Epithelial cell of prostate (primary cell): ENCODE measurements at regions not wholly inside any gene's neighbourhood (a gene's known extent, or its start where the extent isn't known, plus 50 kb on each side); places are given as distances from the start of the nearest gene placed in this dataset.
"Not testable (repeated sequence)": the region's sequence is repeated elsewhere in the genome, so short reads cannot be mapped to it uniquely, and the experiment has no call there.

Experiments used
- DNase-seq: peaks from one replicate; pipeline ENCODE4 v3.0.0-alpha.2; 2011; ENCODE audit warnings: low read depth, low spot score
- H3K27ac ChIP-seq: fragments of 450-650 bp; 2 replicates; pipeline ENCODE4 v1.5.1; 2017; ENCODE audit warnings: mild to moderate bottlenecking

GRCh38 chr5:56633950-56634349, 181.4 kb upstream of the MAP3K1 start:
- no peak overlapping the region for H3K27ac ChIP-seq
- no peak for DNase-seq

DNA sequence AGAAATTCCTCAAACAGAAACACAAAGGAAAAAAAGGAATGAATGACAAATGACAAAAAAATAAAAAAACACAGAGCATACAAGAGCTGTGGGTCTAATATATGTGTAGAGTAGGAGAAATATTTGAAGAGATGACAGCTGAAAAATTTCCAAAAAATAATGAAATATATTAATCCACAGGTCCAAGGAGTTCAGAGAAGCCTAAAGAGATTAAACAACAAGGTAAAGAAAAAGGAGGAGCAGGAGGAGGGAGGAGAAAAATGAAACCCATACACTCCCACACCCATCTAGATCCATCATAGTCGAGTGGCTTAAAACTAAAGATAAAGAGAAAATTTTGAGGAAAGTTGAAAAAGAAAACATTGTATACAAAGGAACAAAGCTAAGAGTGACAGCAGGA, 182.4 kb upstream of the MAP3K1 start:
- DNase-seq = no peak

GRCh38 chr5:56632199-56632598, 183.2 kb upstream of the MAP3K1 start:
- H3K27ac ChIP-seq = no peak overlapping the region
- DNase-seq = no peak

More for the DNA sequence above, 182.4 kb upstream of the MAP3K1 start:
- H3K27ac ChIP-seq = no peak overlapping the region

DNA sequence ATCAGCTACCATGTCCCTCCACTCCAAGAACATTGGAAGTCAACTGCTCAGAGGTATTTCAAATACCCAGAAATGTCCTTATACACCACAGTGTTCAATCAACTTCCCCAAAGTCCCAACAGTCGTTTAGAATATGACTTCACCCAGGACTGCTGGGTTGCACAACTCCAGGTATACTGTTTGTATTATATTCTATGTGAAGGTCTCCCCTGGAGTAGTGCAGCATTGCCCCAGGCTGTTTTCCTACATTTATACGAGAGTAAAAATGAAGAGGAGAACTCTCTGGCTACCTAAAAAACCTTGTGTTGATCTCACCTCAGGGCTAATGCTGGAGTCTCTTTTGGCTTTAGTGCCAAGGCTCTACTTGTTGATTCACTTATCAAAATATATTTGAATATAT, 183.6 kb upstream of the MAP3K1 start:
- no peak for DNase-seq
- no peak overlapping the region for H3K27ac ChIP-seq

GRCh38 chr5:56628616-56629015, 186.7 kb upstream of the MAP3K1 start:
- DNase-seq, H3K27ac ChIP-seq: not testable (repeated sequence)

DNA sequence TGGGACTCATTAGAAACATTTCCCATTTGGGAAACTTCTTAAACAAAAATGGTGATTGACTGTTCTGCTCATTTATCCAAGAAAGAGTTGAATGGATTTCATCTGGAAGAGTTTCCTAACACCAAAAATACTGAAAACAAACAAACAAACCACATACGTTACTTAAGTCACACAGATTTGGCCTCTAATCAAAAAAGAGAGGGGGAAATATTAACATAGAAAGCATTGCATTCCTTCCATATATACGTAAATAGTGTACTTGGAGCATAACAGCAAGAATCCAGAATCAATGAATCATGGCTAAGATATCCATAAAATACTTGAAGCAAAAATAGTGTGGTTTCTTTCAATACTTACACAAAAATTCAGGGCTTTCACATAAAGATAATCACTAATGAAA, 189.8 kb upstream of the MAP3K1 start:
- DNase-seq = no peak
- no peak overlapping the region for H3K27ac ChIP-seq

GRCh38 chr5:56624751-56625150, 190.6 kb upstream of the MAP3K1 start:
- H3K27ac ChIP-seq = no peak overlapping the region
- DNase-seq = no peak

DNA sequence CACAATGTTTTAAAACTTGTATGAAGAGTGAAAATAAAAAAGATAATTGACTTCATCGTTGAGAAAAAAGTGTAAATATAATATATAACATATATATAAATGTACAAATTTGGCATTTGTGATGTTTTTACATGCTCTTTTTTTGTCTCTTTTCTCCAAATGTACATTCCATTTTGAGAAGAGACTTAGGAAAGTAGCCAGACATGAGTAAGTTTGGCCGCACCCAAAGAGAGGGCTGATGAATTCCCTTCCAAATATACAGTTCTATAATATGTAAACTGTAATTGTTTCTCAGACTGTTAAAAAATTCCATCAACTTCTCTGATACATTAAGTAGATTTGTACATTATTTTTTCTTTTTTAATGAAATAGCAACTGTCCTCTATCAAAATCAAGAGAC, 193.2 kb upstream of the MAP3K1 start:
- H3K27ac ChIP-seq = no peak overlapping the region

DNA sequence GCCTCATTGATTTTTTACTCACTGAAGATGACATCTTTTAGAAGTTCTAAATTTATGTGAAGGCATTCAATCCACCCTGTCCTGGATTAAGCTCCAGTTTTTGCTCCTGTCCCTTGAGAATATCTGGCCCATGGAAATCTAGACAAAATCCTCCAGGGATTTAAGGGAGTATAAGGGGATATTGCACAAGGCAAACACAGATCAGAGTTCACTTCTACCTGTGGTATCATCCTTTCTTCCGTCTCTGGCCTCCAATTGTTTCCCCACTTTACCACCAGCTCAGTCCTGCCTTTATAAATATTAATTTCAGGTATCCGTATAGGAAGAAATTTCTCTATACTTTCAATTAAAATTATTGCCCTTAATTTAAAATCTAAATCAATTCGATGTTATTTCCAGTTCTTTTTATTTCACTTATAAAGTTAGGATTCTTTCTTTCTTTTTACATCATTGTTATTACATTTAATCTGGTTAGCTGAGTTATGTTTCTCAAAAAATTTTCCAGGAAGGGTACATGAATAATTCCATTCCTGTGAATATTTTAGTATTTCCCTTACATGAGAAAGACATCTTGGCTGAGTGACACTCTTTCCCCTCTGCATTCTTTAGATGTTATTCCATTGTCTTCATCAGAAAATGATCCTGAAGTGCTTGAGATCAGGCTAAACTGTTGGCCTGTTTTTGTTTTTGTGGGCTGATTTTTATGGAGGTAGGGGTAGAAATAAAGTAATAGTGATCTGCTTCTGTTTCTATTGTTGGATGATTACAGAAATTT, 194.3 kb upstream of the MAP3K1 start:
- no peak for DNase-seq
- H3K27ac ChIP-seq = no peak overlapping the region

More for the DNA sequence above, 193.2 kb upstream of the MAP3K1 start:
- no peak for DNase-seq

DNA sequence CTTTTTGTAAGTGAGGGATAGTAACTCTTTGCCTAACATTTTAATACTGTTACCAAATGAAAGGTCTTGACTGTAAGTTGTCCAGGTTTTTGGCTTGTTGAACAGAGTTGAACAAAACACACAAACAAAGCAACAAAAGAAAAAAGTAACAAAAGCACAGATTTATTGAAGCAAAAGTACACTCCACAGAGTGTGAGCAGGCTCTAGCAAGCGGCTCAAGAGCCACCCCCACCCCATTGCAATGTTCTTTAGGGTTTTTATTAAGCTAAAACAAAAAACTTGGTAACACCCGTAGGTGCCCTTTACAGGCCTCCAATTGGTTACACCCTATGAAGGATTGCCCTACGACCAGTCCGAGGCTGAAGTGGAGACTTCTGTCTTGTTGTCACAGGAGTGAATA, 197.4 kb upstream of the MAP3K1 start:
- H3K27ac ChIP-seq = no peak overlapping the region
- no peak for DNase-seq

DNA sequence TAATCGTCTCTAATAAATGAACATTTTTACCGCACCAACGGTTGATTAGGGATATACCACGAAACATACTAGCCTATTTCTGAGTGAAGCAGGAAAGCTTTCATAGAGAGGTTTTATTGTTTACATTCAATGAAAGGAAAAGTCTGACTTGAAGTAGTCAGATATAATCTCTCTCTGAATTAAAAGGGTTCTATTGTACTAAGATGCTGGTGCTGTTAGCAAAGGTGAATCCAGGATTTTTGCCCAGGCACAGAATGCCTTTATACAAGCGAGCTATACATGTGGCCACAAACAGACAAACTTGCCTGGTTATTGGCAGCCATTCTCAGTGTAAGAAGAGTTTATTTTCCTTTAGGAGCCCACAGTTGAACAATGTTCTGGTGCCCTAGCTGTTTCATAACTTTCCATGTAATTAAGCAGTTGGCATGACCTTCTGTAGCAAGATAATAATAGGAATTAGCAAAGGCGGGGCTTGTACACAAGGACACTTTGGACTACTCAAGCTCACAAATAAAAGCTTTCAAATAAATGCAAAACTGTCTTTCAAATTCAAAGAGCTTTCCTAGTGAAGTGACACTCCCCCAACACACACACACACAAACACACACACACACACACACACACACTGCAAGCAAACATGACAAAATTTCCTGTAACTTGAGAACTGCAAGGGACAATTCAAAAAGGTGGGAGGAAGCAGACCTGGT, 198.7 kb upstream of the MAP3K1 start:
- H3K27ac ChIP-seq = no peak overlapping the region
- DNase-seq = no peak

DNA sequence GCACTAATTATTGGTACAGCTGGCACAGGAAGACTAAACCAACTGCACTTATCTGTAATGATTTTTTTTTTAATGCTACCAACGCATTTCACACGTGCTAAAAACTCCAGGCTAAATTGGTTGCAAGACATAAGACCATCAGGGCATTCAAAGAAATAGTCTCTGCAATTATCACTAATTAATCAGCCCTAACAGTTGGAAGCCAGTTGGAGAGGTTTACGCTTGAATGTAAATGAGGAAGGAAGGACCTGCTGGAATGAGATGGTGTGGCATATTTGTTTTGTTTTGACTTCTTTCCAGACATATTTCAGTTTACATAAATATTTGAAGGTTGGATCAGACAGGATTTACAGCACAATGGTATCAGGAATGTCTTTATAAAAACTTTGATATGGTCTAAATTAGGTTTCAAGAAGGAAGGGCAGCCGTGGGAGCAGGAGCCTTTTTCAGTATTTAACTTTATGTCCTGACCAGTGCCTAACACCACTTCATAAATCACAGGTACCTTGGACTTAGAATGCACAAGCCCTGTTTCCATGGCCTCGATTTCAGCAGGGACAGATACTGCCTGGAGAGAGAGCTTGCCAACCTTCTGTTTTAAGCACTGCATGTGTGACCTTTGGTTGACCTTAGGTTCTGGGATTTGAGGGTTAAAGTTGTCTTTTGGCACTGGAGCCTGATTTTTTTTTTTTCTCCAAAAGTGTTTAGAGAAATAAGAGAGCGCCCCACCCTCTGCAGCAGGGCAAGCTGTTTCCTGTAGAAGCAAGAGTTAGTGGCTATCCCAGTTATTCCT, 199.8 kb upstream of the MAP3K1 start:
- no peak overlapping the region for H3K27ac ChIP-seq
- no peak for DNase-seq

DNA sequence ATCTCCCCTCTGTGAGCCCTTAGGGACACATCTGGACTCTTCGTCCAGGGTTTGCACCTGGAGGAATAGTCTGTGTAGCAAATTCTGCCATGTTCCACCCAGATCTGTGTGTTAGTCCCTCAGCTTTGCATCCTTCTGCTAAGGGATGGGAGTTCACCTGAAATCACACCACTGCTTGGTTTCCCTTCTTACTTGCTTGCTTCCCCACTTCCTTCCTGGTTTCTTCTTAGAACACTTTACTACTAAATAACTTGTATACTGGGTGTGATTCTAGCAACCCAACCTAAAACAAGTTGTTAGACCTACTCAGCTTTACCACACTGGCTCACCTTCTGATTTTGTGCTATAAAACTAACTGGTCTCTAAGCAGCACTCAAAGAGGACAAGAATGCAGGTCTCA, 202.6 kb upstream of the MAP3K1 start:
- no peak overlapping the region for H3K27ac ChIP-seq
- no peak for DNase-seq

GRCh38 chr5:56612353-56612752, 203.0 kb upstream of the MAP3K1 start:
- no peak overlapping the region for H3K27ac ChIP-seq
- no peak for DNase-seq

DNA sequence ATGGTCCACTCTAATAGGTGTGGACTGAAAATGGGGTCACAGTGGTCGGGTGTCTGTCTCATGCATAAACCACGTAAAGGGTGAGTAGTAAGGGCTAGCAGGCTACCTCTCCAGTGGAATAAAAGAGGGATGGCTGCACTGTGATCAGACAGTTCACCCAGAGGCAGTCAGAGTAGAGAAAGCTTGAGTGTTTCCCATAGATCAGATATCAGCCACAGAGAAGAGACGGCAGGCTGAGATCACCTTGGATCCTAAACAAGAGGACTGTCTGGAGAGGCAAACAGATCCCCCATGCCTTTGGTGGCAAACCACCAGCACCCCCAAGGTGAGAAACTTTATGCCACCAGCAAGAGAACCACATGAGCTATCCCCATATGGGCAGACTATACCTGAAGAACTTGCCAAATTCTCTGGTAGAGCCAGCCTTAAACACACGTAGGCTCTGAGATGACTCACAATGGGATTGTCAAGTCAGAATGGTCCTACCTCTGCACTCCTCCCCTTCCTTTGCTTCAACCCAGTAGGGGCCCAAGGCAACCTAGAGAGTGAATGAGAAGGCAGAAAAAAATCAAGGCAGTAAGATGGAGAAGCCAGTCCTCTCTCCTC, 205.2 kb upstream of the MAP3K1 start:
- no peak overlapping the region for H3K27ac ChIP-seq
- peak; percentile 41 for DNase-seq

GRCh38 chr5:56608217-56608925, 207.0 kb upstream of the MAP3K1 start:
- DNase-seq = no peak
- H3K27ac ChIP-seq = no peak overlapping the region

DNA sequence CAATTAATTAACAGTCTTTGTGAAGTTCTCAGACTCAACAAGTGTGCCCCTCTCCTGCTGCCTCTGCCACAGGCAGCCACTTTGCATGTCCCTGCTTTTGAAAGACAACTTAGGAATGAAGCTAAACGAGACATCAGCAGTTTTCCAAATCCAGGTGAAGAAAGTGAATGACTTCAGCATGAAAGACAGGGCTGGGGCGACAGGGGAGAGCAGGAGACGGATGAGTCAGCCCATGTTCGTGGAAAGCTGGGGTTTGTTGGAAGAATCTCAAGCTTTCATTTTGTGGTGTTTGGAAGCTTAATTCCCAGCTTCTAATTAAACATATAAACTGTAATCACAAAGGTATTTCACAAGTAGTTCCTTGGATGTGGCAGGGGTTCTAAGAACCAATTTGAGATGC, 207.8 kb upstream of the MAP3K1 start:
- H3K27ac ChIP-seq = no peak overlapping the region
- no peak for DNase-seq

- no peak overlapping the region for H3K27ac ChIP-seq
- DNase-seq = no peak
Observed at GRCh38 chr5:56607074-56607473, 208.3 kb upstream of the MAP3K1 start.

DNA sequence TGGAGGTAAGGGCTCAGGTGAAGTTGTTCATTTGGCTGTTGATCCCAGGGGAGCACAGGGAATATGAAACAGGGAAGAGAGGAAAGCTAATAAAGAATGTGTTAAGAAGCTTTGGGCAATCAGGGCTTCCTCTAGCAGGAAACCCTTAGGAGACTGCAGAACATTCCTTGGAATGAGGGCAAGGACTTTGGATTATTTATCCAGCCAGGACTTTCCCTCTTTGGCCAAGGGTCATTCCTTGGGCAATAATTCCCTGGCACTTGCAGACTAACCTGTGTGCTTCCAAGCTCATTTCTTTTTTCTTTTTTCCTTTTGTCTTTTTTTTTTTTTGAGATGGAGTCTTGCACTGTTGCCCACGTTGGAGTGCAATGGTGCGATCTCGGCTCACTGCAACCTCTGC, 209.2 kb upstream of the MAP3K1 start:
- no peak for DNase-seq
- no peak overlapping the region for H3K27ac ChIP-seq

DNA sequence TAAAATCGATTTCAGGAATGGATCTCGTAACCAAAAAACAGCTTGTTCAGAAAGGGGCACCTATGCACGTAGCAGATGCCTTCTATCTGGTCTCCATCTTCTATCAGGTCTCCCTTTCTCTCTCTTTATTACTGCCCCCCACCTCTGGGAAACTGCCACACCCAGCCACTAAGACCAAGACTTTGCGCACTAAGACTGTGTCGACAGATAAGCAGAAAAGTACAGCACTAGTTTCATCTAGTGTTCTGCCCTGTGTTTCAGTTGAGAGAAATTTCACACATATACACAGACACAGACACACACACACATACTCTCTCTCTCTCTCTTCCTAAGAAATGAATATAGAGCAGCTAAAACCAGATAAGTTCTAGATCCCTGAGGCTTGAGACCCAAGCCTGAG, 210.1 kb upstream of the MAP3K1 start:
- H3K27ac ChIP-seq = no peak overlapping the region
- no peak for DNase-seq
